MV-4-11 (cell line): ENCODE measurements at regions not wholly inside any gene's neighbourhood (a gene's known extent, or its start where the extent isn't known, plus 50 kb on each side); places are given as distances from the start of the nearest gene placed in this dataset.

ENCODE experiments used
- DNase-seq: peaks from one replicate; lab custom pipeline; 2025; lab: John Stamatoyannopoulos, UW

DNA sequence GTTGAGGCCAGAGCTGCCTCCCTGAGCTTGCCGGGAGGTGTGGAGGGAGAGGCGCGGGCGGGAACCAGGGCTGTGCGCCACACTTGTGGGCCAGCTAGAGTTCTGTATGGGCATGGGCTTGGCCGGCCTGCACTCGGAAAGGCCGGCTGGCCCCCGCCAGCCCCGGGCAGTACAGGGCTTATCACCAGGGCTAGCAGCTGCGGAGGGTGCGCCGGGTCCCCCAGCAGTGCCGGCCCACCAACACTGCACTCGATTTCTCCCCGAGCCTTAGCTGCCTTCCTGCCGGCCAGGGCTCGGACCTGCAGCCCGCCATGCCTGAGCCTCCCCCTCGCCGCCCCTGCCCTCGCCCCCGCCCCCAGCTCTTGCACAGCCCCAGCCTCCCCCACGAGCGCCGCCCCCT, 472.7 kb downstream of the TFAP2A start:
- DNase-seq = no peak

DNA sequence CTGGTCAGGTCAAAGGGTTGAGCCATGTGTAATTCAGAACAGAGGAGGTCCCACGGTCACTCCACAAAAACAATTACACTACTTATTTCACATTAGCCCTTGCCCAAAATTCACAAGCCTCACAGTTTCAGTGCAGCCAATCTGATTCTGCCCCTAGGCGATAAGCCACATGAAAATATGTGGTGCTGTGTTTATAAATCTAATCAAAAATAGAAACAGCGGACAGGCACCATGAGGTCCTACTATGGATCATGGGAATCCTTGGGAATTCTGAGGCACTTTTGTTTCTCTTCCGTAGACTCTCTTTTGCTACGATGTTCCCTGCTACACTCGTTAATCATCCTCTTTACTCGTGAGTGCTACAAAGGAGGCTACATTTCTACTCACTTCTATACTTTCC, 476.1 kb downstream of the TFAP2A start:
- DNase-seq = no peak

DNA sequence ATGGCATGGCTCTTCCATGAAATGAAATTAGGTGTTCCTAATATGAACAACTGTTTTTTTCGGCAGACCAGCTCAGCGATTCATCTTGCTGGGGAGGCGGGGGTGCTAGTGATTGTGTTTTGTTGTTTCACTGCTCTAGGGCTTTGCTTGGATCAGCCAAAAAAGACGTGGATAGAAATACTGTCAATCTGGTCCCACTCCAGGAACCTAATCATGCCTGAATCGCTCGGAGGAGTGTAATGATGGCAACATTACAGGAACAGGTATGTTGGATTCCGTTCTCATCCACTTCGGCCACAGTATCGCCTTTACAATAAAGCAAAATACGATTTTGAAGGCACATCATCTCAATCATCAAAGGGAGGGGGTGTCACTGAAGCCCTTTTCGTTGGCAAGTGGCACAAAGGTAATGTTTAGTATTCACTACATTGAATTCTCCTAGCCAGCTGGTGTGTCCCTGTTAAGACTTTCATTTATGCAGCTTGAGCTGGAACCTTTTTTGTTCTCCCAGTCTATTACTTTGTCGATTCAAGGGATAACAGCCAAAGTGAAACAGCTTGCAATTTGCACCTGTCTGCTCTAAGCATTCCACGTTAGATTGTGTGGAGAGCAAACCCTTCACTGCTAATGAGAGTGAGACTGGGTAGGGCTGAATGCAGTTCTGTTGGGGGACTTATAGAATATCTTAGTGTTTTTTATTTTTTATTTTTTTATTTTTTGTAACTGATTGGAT, 477.7 kb downstream of the TFAP2A start:
- no peak for DNase-seq

DNA sequence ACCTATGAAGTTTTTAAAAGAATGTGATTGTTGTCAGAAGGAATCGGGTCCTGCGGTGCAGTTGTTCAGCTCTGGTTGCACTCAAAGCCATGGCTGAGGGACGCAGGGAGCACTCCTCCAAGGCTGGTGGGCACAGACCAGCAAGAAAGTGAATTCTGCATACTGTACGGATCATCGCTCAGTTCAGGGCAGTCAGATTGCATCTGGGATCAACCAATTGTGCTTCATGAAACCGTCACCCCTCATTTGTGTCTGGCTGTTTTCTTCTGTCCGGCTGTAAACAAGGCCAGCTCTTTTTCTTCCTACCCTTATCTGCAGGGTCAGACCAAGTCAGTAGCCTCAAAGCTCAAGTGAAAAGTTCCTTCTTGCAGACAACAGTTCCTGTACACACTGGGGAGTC, 478.3 kb downstream of the TFAP2A start:
- DNase-seq = no peak

DNA sequence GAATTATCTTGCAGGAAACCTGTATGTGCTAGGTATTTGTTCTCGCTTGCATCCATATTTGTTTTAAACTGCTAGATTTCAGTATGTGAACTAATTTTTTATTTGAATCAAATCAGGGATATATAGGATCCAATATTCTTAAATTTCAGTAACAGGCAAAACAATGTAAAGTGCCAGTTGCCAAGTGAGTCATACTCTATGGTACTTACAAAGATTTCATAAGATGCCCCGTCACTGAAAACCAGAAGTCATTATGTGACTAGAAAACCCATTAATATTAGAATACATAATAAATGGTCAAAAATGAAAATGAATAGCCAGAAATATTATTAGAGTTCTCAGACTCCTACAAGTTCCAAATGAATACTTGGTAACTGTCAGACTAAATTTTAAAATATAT, 481.2 kb downstream of the TFAP2A start:
- DNase-seq = no peak

DNA sequence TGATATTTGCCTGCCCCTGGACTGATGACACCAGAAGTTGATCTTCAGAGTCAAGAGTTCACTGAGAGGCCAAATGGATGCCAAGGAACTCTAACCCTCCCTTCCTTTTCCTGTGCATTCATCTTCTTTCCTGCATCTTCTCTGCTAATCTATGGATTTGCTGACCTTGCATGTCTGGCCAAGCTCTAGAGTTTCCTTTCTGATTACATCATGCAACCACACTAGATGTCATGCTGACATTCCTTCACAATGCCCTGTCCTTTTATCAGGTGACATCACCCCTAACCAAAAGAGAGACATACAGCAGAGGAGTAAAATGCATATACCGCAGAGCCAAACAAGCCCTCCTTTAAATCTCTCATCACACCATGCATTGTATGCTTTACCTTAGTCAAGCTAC, 487.6 kb downstream of the TFAP2A start:
- DNase-seq = no peak

DNA sequence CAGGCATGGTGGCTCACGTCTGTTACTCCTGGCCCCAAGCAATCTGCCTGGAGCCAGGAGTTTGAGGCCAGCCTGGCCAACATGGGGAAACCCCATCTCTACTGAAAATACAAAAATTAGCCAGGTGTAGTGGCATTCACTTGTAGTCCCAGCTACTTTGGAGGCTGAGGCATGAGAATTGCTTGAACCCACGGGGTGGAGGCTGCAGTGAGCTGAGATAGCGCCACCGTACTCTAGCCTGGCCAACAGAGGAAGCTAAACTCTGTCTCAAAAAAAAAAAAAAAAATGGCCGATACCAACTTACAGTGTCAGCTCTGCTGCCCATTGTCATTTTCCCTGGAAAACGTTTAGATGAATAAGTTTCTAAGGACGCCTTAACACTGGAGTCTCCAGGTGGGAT, 489.9 kb downstream of the TFAP2A start:
- no peak for DNase-seq

DNA sequence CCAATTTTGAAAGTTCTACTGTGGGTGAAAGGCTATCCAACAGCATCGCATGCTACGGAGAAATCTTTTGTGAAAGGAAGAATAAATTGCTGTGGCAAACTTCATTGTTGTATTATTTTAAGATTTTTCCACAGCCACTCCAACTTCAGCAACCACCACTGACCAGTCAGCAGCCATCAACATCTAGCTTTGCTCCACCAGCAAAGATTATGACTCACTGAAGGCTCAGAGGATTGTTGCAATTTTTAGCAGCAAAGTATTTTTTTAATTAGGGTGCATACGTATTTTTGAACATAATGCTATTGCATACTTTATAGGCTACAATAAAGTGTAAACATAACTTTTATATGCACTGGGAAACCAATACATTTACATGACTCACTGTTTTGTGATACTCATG, 493.5 kb downstream of the TFAP2A start:
- DNase-seq = no peak

DNA sequence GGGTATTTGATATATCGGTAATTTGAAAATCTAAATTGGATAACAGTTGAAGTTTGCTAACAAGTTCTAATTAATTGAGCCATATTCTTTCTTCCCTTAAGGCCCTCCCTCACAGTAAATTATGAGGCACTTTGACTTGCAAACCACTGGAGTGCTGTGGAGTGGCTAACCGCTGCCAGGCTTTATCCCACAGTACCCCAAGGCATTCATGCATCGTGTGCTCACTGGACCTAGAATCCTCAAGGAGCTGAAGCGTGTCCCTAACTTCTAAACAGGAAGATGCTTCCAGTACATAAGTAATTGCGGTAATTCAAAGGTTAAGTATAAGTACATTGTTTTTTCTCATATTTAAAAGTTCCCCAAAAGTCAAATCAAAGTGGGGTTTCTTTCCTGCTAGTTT, 499.9 kb downstream of the TFAP2A start:
- DNase-seq = no peak

DNA sequence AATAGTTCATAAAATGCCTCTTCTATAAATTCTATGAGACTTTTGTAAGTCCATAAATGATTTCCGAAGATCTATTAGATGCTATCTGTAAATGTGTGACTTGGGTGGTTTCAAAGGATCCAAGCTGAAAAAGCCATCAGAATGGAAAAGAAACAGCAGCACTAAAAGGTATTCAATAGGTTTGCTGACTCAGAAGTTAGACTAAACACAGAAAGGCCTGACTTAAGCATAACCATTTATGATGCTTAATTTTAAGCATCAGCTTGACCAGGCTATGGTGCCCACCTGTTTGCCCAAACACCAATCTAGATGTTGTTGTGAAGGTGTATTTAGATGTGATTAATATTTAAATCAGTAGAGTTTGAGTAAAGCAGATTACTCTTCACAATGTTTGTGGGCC, 513.5 kb downstream of the TFAP2A start:
- DNase-seq = no peak

DNA sequence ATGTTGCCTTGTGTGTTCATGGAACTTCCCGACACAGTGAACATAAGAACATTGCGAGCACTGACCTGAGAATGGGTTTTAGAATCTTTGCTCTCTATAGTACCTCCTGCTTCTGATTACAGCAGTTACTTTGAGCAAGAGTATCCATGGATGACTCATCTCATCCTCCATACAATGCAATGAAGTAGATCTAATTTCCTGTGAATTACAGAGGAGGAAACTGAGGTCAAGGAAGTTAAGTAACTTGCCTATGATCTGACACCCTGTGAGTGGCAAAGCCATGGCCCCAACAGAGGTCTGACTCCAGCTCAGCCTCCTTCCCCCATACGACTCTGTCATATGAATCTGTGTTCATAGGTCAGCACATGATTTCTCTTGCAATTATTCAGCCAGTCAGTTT, 518.1 kb downstream of the TFAP2A start:
- no peak for DNase-seq

DNA sequence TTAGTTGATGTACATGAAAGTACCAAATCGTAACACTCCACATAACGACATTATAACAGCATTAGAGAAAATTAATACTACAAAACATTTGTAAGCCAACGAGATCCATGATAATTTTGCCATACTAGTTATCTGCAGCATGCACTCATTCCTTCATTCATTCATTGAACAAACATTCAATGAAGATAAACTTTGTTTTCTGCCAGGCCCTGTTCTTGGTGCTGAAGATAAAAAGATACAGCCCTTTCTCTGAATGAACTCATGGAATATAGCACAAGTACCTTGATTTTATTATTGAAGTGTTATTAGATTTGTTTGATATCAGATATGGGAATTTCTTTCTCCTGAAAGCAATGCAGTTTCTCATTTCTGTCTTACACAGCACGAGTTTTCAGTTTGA, 524.0 kb downstream of the TFAP2A start:
- no peak for DNase-seq

DNA sequence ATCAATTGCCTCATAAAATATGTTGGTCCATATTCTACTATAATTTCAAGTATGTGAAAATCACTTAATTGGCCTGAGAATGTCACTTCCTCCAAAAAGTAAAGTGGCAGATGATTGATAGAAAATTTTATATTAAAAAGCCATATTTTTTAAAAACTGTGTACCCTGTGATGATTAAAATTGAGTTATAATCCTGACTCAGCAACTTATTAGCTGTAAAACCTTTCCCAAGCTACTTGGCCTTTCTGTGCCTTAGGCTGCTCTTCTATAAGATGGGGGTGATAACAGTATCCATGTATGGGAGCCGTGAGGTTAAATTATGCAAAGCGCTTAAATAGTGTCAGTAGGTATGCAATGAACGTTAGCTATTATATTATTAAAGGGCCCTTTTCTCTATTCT, 524.4 kb downstream of the TFAP2A start:
- no peak for DNase-seq

DNA sequence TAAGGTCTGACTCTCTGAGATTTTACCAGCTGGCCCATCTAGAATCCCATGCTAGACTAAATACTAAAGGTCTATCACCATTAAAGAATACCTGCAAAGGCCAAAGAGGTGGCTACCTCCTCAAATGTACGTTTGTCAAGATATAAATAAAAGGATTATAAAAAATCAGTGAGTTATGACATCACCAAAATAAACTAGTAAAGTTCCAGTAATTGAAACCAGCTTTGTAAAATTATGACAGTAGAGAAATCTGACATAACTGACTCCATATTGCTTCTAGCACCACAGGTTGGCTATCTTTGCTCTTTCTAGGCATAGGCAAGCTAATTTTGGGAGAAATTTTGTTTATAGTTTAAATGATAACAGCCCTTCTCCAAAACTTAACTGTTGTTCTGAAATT, 536.3 kb downstream of the TFAP2A start:
- DNase-seq = no peak

DNA sequence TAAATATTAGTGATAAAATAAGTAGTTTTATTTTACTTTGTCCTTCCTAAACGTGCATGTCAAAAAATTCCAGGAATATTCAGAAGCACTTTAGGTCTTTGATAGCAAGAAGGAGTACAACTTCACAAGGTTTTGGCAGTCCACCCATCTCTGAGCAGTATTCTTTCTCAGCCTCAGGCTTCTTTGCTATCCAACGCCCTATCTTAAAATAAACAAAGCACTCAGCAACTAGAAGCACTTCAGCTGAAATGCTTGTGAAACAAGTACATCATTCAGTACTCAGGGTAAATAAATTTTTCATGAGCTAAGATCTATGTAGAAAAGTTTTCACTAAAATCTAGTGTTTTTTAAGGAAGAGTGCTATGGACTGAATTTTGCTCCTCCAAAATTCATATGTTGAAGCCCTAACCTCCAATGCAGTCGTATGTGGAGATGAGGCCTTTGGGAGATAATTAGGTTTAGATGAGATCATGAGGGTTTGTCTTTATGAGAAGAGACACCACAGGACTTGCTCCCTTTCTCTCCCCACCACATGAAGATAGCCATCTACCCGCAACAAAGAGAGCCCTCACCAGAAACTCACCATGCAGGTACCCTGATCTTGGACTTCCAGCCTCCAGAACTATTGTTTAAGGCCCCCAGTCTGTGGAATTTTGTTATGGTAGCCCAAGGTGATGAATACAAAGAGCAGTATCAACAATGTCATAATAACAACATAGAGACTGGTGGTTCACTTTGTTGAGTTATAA, 539.1 kb downstream of the TFAP2A start:
- no peak for DNase-seq

DNA sequence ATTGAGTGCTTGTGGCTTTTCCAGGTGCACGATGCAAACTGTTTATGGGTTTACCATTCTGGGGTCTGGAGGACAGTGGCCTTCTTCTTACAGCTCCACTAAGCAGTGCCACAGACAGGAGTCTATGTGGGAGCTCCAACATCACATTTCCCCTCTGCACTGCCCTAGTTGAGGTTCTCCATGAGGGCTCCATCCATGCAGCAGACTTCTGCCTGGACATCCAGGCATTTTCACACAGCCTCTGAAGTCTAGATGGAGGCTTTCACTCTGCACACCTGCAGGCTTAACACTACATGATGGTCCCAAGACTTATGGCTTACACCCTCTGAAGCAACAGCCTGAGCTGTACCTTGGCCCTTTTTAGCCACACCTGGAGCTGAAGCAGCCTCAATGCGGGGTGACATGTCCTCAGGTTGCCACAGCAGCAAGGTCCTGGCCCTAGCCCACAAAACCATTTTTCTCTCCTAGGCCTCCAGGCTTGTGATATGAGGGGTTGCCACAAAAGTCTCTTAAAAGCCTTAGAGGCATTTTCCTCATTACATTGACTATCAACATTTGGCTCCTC, 552.2 kb downstream of the TFAP2A start:
- no peak for DNase-seq

DNA sequence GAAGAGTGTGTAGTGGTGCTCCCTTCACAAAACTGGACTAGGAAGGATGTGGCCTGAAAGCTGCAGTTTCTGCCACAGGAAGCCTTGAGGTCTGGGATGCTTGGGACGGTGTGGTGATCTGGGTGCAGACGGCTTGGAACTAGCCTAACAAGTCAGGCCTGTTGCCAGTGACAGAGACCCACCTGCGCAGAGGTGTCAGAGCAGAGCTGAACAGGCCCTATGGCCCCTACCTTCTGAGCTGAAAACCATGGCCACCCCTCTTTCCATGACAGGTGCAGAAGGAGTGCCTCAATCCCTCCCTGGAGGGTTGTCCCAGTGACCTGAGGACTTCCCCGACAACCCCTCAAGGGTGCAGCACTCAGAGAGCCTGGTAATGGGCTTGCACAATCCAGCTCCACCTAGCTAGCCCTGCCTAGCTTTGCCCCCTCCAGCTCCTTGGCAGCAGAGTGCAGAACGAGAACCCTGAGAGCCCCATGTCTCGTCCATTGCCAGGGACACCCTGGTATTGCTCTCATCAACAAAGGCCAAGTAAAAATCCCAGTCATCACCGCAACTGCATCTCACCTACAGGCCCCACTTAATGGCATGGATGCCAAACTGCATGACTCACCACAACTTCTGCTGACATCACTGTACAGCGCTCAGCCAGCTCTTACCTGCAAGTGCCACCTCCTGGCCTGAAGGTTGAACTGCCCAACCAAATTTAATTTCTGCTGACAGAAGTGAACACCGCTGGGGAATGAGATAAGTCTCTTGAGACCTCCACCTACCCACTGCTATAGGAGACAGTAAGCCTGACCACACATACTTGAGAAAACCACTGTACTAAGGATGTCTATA, 563.1 kb downstream of the TFAP2A start:
- DNase-seq = no peak

DNA sequence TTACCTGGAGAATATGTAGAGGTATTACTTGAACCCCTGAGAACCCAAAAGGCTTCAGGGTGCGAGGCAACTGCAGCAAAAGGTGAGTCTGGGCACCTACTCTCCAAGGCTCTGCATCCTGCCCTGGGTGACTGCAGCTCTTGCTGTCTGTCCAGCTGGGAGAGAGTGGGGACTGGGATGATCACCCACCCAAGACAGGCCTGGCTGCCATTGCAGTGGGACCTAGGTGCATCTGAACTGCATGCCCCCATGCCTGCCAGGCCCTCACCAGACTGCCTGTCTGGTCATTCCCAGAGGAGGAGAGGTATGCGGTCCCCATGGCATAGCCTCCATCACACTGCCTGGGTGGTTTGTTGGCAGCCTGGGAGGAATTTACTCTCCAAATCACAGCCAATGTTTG, 563.9 kb downstream of the TFAP2A start:
- no peak for DNase-seq

DNA sequence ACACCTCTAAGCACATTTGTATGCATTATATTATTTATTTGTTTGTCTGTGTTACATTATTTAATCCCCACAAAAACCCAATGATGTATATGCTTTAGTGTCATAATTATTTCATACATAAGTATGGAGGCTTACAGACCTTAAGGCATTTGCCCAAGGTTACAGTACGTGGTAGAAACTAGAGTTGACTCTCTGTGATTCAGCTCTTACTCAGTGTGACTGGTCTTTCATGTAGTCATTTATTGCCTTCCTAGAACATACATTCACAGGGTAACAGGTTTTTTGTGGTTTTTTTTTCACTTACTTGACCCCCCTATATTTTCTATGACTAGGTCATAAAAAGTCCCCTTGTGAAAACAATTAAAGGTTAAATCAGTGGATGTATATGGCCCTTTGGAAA, 566.8 kb downstream of the TFAP2A start:
- DNase-seq = no peak

DNA sequence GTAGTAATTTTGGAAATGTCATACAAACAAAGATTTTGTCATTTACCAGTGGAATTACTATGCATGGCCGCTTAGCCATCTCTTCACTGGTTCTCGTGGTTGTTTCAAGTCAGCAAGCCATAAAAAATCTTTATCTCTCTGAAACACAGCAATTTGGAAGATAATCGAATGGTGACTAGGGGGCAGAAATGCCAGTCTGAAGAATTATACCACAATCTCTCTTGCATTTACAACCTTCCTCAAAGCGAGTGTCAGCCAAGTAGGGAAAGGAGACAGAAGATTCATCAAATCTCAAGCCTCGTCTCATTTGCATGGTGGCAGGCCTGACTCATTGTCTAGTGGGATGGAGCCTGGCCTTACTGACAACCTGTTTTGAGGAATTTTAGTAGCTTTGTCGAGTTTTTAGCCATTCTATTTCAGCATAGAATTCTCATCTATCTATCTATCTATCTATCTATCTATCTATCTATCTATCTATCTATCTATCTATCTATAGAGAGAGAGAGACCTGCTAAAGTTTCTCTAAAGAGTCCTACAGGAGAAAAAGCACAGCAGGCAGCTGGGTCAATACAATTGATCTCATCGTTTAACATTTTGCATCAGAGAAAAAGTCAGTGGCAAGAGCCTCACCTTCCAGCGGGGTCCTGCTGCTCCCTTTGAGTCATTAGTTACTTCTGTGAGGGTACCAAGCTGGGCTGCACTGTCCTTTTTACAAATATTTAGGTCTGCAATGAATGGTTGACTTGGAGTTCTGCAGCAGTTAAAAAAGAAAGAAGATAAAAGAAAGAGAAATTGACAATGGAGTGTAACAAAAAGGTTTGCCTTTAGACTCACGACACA, 572.8 kb downstream of the TFAP2A start:
- DNase-seq = no peak

DNA sequence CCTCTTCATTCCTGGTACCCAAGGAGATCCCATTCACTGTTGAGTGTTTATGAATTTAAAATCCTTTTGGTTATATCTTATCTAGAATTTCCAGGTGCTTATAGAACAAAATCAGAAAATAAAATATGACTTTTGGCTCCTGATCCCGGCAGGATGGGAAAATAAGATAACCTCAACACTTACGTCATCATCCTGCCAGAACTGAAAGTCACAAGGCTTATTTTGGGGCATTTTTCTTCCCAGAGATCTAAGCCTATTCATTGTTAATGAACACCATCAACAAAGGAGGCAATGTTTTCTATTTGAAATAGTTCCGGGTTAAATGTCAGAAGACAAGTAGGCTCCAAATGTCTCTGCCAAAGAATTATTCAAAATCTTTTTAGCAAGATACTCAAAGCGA, 580.6 kb downstream of the TFAP2A start:
- no peak for DNase-seq

DNA sequence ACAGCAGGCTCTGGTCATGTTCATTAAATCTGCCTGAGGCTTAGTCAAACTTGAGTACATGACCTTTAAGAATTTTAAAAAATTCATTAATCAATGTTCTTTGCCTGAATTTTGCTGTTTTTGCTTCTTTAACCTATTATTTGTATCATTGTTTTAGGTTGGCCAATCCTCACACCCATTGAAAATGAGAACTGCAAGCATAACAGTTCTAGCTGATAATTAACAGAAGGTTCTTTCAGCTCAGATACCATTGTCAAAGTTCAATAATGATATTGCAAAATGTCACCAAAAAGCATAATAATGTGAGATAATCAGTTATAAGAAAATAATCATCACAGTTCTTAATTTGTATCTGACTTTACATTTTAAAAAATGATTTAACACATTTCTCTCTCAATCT, 583.1 kb downstream of the TFAP2A start:
- no peak for DNase-seq
